ENCODE measurements at regions not wholly inside any gene's neighbourhood (a gene's known extent, or its start where the extent isn't known, plus 50 kb on each side); places are given as distances from the start of the nearest gene placed in this dataset.

GRCh38 chr2:40797120-40797519 lies 345.2 kb upstream of the SLC8A1 start:
- no peak for DNase-seq (ENCODE audit: low spot score)

DNA sequence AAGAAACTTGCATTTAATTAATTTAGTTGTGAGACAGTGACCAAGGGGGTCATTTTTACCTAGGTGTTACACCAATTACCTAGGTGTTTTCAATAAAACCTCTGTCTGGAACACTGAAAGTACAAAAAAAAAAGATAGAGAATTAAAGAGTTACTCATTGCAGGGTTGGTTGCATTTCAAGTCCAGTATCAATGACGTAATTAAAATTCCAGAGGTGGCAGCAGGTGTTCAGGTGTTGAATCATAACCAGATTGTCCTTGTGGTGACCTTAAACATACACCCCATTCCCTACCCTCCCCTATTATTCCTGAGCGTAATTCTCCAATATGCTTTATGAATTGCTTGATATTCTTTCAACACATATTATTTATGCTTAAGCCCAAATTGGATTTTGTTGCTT lies 352.0 kb upstream of the SLC8A1 start:
- DNase-seq (ENCODE audit: low spot score): no peak

GRCh38 chr2:40809156-40809555 lies 357.3 kb upstream of the SLC8A1 start:
- DNase-seq (ENCODE audit: low spot score): no peak

DNA sequence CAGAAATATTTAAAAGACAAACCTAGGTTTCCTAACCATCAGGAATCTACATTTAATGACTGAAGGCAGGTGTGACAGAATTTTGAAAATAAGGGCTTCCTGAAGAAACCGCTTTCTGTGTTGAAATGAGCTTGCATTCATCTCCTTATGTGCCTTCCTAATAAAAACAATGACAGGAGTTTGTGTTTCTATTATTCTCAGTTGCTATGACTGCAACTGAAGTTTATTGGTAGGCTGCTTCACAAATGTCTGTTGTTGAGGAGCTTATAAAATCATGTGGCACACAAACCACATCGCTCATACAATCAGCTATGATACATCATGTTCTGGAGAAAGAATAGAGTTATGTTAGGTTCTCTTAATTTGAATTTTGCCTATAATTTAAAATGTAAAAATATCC lies 362.7 kb upstream of the SLC8A1 start:
- no peak for DNase-seq (ENCODE audit: low spot score)

DNA sequence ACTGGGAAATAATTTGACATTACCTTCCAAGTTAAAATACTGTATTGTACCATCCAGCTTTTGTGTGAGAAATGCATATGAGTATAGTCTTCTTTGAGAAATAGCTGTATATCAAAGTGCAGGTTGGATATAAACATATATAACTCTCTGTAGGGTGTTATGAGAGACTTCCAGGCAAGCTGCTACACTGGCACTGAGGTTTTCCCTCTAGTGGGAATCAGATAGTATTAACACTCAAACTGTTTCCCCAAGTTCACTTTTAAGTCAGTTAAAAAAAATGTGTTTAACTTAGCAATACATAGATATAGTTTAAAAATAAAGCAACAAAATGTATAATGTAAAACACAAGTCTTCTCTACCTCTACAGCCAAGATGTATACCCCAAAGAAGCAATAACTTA lies 368.4 kb upstream of the SLC8A1 start:
- DNase-seq (ENCODE audit: low spot score): no peak

DNA sequence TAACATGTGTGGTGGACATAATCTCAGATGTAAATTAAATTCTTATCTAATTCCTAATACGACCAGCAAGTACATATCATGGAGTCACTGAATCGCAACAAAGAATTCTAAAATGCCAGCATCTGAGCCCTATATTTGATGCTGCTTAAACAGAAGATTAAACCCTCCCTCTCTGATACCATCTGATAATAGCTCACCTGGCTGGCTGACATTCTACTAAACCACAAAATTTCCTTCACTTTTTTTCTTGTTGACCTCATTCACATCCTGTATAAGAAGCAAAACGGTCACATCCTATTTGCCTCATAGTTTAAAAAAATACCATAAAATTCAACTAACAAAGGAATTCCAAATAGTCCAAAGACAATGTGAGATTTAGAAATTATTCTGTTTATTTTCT lies 371.6 kb upstream of the SLC8A1 start:
- no peak for DNase-seq (ENCODE audit: low spot score)

DNA sequence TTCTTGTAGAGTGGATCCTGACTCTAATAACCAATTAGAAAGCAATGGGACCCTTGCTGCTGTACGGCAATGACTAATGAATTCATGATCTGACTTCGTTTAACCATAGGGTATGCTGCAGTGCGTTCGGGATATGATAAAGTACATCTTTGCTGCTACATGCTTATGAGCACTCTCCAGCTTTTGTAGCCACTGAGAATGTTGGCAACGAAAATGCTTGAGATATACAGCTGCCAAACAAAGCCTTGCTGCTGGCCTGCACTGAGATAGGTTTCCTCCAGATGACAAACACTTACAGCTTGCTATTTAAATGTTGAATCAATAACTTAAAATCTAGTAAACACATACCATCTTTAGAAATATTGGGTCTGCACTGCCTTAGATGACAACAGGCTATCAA lies 372.4 kb upstream of the SLC8A1 start:
- DNase-seq (ENCODE audit: low spot score): no peak

DNA sequence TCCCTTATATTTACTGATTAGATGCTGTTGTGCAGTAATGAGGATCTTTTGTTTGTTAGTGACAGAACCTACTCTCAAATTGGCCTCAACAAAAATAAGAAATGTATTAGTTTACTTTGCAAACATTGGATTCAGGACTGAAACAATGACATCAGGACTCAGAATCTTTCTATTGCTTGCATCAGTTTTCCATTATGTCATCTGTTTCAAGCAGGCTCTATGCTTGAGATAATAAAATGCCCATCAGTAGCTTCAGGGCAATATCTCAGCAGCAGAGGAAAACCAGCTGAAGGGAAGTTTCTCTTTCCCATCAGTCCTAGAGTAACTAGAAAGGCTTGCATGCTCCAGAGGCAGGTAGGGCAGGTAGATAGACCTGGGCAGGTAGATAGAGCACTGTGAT lies 375.5 kb upstream of the SLC8A1 start:
- no peak for DNase-seq (ENCODE audit: low spot score)

DNA sequence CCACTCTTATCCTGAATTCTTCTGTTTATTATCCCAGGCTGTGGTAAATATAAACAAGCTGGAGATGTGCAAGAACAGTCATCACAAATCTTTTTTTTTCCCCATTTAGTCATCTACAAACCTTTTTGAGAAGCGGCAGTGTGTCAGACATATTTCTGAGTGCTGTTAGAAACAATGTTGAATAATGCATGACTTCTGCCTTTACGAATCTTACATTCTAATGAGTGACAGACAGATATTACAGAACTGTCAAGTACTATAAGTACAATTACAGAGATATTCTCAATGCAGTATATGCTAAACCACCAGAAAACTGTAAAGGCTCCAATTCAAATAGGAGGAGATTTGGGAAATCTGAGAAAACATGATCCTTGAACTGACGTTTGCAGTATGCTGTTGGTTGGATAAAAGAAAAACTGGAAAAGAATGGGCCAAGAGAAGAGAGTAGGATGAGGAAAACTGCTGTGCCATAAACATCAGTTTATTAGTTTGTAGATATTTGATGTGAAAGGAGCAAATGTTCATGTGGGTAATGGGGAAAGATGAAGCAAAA lies 379.5 kb upstream of the SLC8A1 start:
- DNase-seq (ENCODE audit: low spot score): no peak

- no peak for DNase-seq (ENCODE audit: low spot score)
Observed at GRCh38 chr2:40841856-40842255, 390.0 kb upstream of the SLC8A1 start.

GRCh38 chr2:40844353-40845277 lies 392.7 kb upstream of the SLC8A1 start:
- no peak for DNase-seq (ENCODE audit: low spot score)

GRCh38 chr2:40851661-40852060 lies 399.8 kb upstream of the SLC8A1 start:
- DNase-seq (ENCODE audit: low spot score): no peak

GRCh38 chr2:40859617-40860016 lies 407.7 kb upstream of the SLC8A1 start:
- no peak for DNase-seq (ENCODE audit: low spot score)

DNA sequence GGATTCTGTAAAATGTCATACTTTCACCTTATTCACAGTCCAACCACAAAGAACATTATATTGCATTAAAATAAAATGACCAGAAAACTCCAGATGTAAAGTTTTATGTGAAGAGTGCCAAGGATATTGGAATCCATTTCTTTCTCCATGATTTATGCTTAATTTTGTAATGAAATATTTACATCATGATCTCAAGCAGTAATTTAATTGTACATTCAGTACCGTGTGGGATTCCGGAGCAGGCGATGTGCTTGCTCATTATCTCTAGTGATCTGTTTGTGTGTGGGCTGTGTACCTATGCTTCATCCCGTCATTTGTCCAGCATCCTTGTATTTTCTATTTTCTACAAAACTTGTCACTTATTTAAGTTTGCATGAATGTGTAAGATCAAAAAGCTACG lies 415.9 kb upstream of the SLC8A1 start:
- DNase-seq (ENCODE audit: low spot score): no peak

DNA sequence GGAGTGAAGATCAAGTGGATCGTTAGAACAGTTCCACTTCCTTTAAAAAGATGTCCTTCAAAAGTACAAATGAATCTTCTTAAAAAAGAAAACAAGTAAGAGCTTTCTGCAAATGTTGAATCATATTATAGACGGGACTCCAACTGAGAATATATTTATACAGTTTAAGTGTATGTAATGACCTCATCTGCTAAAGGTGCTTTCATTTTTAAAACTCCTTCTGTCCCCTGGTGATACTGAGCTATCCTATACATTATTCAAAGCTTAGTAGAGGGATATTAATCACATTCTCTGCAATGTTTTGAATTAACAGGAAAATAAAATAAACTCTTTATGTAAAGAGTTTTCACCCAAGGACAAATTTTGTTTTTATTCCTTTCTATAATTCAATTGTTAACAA lies 420.7 kb upstream of the SLC8A1 start:
- no peak for DNase-seq (ENCODE audit: low spot score)

GRCh38 chr2:40874380-40874779 lies 422.5 kb upstream of the SLC8A1 start:
- no peak for DNase-seq (ENCODE audit: low spot score)

- no peak for DNase-seq (ENCODE audit: low spot score)
Observed at GRCh38 chr2:40877734-40878288, 425.9 kb upstream of the SLC8A1 start.

DNA sequence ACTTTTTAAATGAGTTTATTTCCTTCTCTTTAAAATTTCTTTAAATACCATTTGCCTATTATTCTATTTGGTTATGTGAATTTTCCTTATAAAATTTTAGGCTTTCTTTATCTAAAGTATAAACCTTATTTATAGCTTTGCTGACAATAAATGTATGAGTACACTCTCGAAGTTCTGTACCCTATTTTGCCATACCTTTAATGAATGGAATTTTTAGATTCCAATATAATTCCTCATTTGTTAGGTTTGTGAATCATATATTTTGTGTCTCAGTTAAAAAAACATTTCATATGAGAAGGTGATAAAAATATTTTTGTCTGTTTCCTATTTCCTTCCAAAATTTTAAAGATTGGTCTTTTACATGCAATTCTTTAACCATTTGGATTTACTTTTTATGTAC lies 427.4 kb upstream of the SLC8A1 start:
- no peak for DNase-seq (ENCODE audit: low spot score)

DNA sequence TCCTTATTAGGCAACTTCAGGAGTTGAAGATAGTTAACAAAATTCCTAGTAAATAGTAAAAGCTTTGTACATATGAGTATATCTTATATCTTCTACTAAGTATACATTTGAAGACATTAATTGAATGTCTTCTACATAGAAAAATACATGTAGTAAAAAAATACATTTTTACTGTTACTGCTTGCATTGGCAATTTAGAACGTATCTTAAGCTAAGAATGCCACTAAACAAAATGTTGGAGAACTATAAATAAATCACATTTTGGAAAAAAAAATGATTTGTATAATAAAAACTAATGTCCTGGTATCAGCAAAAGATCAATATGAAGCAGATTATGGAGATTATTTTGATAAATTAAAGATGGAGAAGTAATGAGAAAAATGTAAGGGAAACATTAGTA lies 434.2 kb upstream of the SLC8A1 start:
- DNase-seq (ENCODE audit: low spot score): no peak

GRCh38 chr2:40886655-40887054 lies 434.8 kb upstream of the SLC8A1 start:
- no peak for DNase-seq (ENCODE audit: low spot score)

GRCh38 chr2:40896358-40896757 lies 444.5 kb upstream of the SLC8A1 start:
- no peak for DNase-seq (ENCODE audit: low spot score)

- no peak for DNase-seq (ENCODE audit: low spot score)
Observed at GRCh38 chr2:40914666-40915065, 462.8 kb upstream of the SLC8A1 start.

GRCh38 chr2:40915651-40916050 lies 463.8 kb upstream of the SLC8A1 start:
- DNase-seq (ENCODE audit: low spot score): no peak

Measured in ureter (tissue), 1 donor.